ENCODE measurements at regions not wholly inside any gene's neighbourhood (a gene's known extent, or its start where the extent isn't known, plus 50 kb on each side); places are given as distances from the start of the nearest gene placed in this dataset.

- no peak for DNase-seq (ENCODE audit: low spot score)
Measured at GRCh38 chr5:61596265-61596664, 264.2 kb downstream of the ZSWIM6 start.

- DNase-seq (ENCODE audit: low spot score): no peak
Measured at GRCh38 chr5:61597684-61598083, 265.6 kb downstream of the ZSWIM6 start.

- DNase-seq (ENCODE audit: low spot score): no peak
Measured at GRCh38 chr5:61598126-61598525, 266.1 kb downstream of the ZSWIM6 start.

GRCh38 chr5:61599370-61600122 lies 267.5 kb downstream of the ZSWIM6 start:
- no peak for DNase-seq (ENCODE audit: low spot score)

- no peak for DNase-seq (ENCODE audit: low spot score)
Measured at GRCh38 chr5:61600123-61600444, 268.0 kb downstream of the ZSWIM6 start.

- no peak for DNase-seq (ENCODE audit: low spot score)
Measured at GRCh38 chr5:61600945-61601511, 269.0 kb downstream of the ZSWIM6 start.

- no peak for DNase-seq (ENCODE audit: low spot score)
Measured at GRCh38 chr5:61603211-61603908, 271.3 kb downstream of the ZSWIM6 start.

GRCh38 chr5:61604076-61605025 lies 272.3 kb downstream of the ZSWIM6 start:
- no peak for DNase-seq (ENCODE audit: low spot score)

- DNase-seq (ENCODE audit: low spot score): no peak
Measured at GRCh38 chr5:61609840-61610677, 278.0 kb downstream of the ZSWIM6 start.

- DNase-seq (ENCODE audit: low spot score): no peak
Measured at GRCh38 chr5:61610678-61611024, 278.6 kb downstream of the ZSWIM6 start.

- DNase-seq (ENCODE audit: low spot score): no peak
Measured at GRCh38 chr5:61612431-61612830, 280.4 kb downstream of the ZSWIM6 start.

- no peak for DNase-seq (ENCODE audit: low spot score)
Measured at GRCh38 chr5:61613679-61614078, 281.6 kb downstream of the ZSWIM6 start.

- no peak for DNase-seq (ENCODE audit: low spot score)
Measured at GRCh38 chr5:61614606-61615005, 282.5 kb downstream of the ZSWIM6 start.

- no peak for DNase-seq (ENCODE audit: low spot score)
Measured at GRCh38 chr5:61617039-61617438, 285.0 kb downstream of the ZSWIM6 start.

GRCh38 chr5:61617995-61618525 lies 286.0 kb downstream of the ZSWIM6 start:
- no peak for DNase-seq (ENCODE audit: low spot score)

GRCh38 chr5:61618577-61618976 lies 286.5 kb downstream of the ZSWIM6 start:
- DNase-seq (ENCODE audit: low spot score): no peak

- DNase-seq (ENCODE audit: low spot score): no peak
Measured at GRCh38 chr5:61619289-61619688, 287.2 kb downstream of the ZSWIM6 start.

GRCh38 chr5:61619777-61620518 lies 287.9 kb downstream of the ZSWIM6 start:
- DNase-seq (ENCODE audit: low spot score): peak; percentile 22

GRCh38 chr5:61620699-61621182 lies 288.7 kb downstream of the ZSWIM6 start:
- DNase-seq (ENCODE audit: low spot score): no peak

GRCh38 chr5:61621202-61621650 lies 289.2 kb downstream of the ZSWIM6 start:
- DNase-seq (ENCODE audit: low spot score): no peak

Data from ecto neural progenitor cell (in vitro differentiated cells).